HUES48 (cell line): ENCODE measurements at regions not wholly inside any gene's neighbourhood (a gene's known extent, or its start where the extent isn't known, plus 50 kb on each side); places are given as distances from the start of the nearest gene placed in this dataset.

Experiments
- H3K27ac ChIP-seq: one replicate; pipeline ENCODE4 v1.7.0; 2013; ENCODE audit warnings: low read depth, low read length, inconsistent platforms
- H3K27me3 ChIP-seq: 2 replicates; pipeline ENCODE4 v1.6.1; 2013; ENCODE audit warnings: mild to moderate bottlenecking, low read length; ENCODE audit not compliant: control insufficient read depth, insufficient read depth
- H3K36me3 ChIP-seq: 2 replicates; pipeline ENCODE4 v1.6.1; 2013; ENCODE audit warnings: low read length; ENCODE audit not compliant: control insufficient read depth, insufficient read depth
- H3K4me1 ChIP-seq: 2 replicates; pipeline ENCODE4 v1.6.1; 2013; ENCODE audit warnings: mild to moderate bottlenecking, low read length; ENCODE audit not compliant: control insufficient read depth, insufficient read depth
- H3K4me3 ChIP-seq: 2 replicates; pipeline ENCODE4 v1.5.1; 2013; ENCODE audit warnings: mild to moderate bottlenecking, low read depth, low read length
- H3K9ac ChIP-seq: 2 replicates; pipeline ENCODE4 v1.6.1; 2013; ENCODE audit warnings: mild to moderate bottlenecking, low read depth, low read length, moderate library complexity
- H3K9me3 ChIP-seq: 2 replicates; pipeline ENCODE4 v1.6.1; 2013; ENCODE audit warnings: low read length; ENCODE audit not compliant: control insufficient read depth, insufficient read depth

- Histone ChIP-seq H3K4me3 (no peak overlapping the region), H3K9me3 (no peaks in the 10 kb centered on the region), H3K4me1 (no peaks in the 10 kb centered on the region), H3K27ac (no peak overlapping the region), H3K27me3 (no peaks in the 10 kb centered on the region), H3K36me3 (no peaks in the 10 kb centered on the region), H3K9ac (no peak overlapping the region)
Measured at GRCh38 chr3:46146548-46146947, 61.6 kb downstream of the CCR1 start.

- no peak overlapping the region for H3K9ac ChIP-seq
- no peak overlapping the region for H3K4me3 ChIP-seq
- no peaks in the 10 kb centered on the region for H3K9me3 ChIP-seq
- H3K36me3 ChIP-seq: no peaks in the 10 kb centered on the region
- no peak overlapping the region for H3K27ac ChIP-seq
- H3K4me1 ChIP-seq: no peaks in the 10 kb centered on the region
- H3K27me3 ChIP-seq: no peaks in the 10 kb centered on the region
Measured at GRCh38 chr3:46146021-46146420, 62.1 kb downstream of the CCR1 start.

GRCh38 chr3:46145147-46145546 is 63.0 kb downstream of the CCR1 start:
- no peaks in the 10 kb centered on the region for H3K9me3 ChIP-seq
- H3K4me3 ChIP-seq: no peak overlapping the region
- H3K4me1 ChIP-seq: no peaks in the 10 kb centered on the region
- H3K27me3 ChIP-seq: no peaks in the 10 kb centered on the region
- H3K9ac ChIP-seq: no peak overlapping the region
- no peak overlapping the region for H3K27ac ChIP-seq
- H3K36me3 ChIP-seq: no peaks in the 10 kb centered on the region

GRCh38 chr3:46143951-46144473 is 64.1 kb downstream of the CCR1 start:
- Histone ChIP-seq H3K27ac (no peak overlapping the region), H3K9ac (no peak overlapping the region), H3K9me3 (no peaks in the 10 kb centered on the region), H3K27me3 (no peaks in the 10 kb centered on the region), H3K36me3 (no peaks in the 10 kb centered on the region), H3K4me1 (no peaks in the 10 kb centered on the region), H3K4me3 (no peak overlapping the region)

- Histone ChIP-seq H3K27ac (no peak overlapping the region), H3K9me3 (no peaks in the 10 kb centered on the region), H3K4me3 (no peak overlapping the region), H3K36me3 (no peaks in the 10 kb centered on the region), H3K27me3 (no peaks in the 10 kb centered on the region), H3K4me1 (no peaks in the 10 kb centered on the region), H3K9ac (no peak overlapping the region)
Measured at GRCh38 chr3:46141813-46142212, 66.3 kb downstream of the CCR1 start.

- Histone ChIP-seq H3K9ac (no peak overlapping the region), H3K36me3 (no peaks in the 10 kb centered on the region), H3K4me1 (no peaks in the 10 kb centered on the region), H3K9me3 (no peaks in the 10 kb centered on the region), H3K27ac (no peak overlapping the region), H3K27me3 (no peaks in the 10 kb centered on the region), H3K4me3 (no peak overlapping the region)
Measured at GRCh38 chr3:46138581-46138980, 69.5 kb downstream of the CCR1 start.

- H3K27ac ChIP-seq: no peak overlapping the region
- no peak overlapping the region for H3K9ac ChIP-seq
- no peaks in the 10 kb centered on the region for H3K27me3 ChIP-seq
- H3K36me3 ChIP-seq: no peaks in the 10 kb centered on the region
- no peak overlapping the region for H3K4me3 ChIP-seq
- H3K9me3 ChIP-seq: no peaks in the 10 kb centered on the region
- H3K4me1 ChIP-seq: no peaks in the 10 kb centered on the region
Measured at GRCh38 chr3:46135475-46135874, 72.6 kb downstream of the CCR1 start.

- no peak overlapping the region for H3K27ac ChIP-seq
- H3K4me1 ChIP-seq: no peaks in the 10 kb centered on the region
- H3K27me3 ChIP-seq: no peaks in the 10 kb centered on the region
- H3K9me3 ChIP-seq: no peaks in the 10 kb centered on the region
- no peak overlapping the region for H3K9ac ChIP-seq
- no peak overlapping the region for H3K4me3 ChIP-seq
- no peaks in the 10 kb centered on the region for H3K36me3 ChIP-seq
Measured at GRCh38 chr3:46133285-46133684, 74.8 kb downstream of the CCR1 start.

GRCh38 chr3:46132565-46132964 is 75.5 kb downstream of the CCR1 start:
- no peak overlapping the region for H3K9ac ChIP-seq
- H3K36me3 ChIP-seq: no peaks in the 10 kb centered on the region
- no peak overlapping the region for H3K4me3 ChIP-seq
- no peak overlapping the region for H3K27ac ChIP-seq
- H3K4me1 ChIP-seq: no peaks in the 10 kb centered on the region
- H3K27me3 ChIP-seq: no peaks in the 10 kb centered on the region
- H3K9me3 ChIP-seq: no peaks in the 10 kb centered on the region

- no peak overlapping the region for H3K9ac ChIP-seq
Measured at GRCh38 chr3:46131884-46132450, 76.1 kb downstream of the CCR1 start.

GRCh38 chr3:46130631-46131310 is 77.3 kb downstream of the CCR1 start:
- Histone ChIP-seq H3K27me3 (no peaks in the 10 kb centered on the region), H3K9me3 (no peaks in the 10 kb centered on the region), H3K4me1 (no peaks in the 10 kb centered on the region), H3K27ac (no peak overlapping the region), H3K36me3 (no peaks in the 10 kb centered on the region), H3K9ac (no peak overlapping the region), H3K4me3 (no peak overlapping the region)

More at GRCh38 chr3:46131884-46132450, 76.1 kb downstream of the CCR1 start:
- Histone ChIP-seq H3K27me3 (no peaks in the 10 kb centered on the region), H3K27ac (no peak overlapping the region), H3K4me3 (no peak overlapping the region), H3K4me1 (no peaks in the 10 kb centered on the region), H3K9me3 (no peaks in the 10 kb centered on the region), H3K36me3 (no peaks in the 10 kb centered on the region)
